ENCODE measurements at regions not wholly inside any gene's neighbourhood (a gene's known extent, or its start where the extent isn't known, plus 50 kb on each side); places are given as distances from the start of the nearest gene placed in this dataset.

- TF ChIP-seq CHD7 (IDR thresholded peaks at IDR 0.05; ENCODE audit: insufficient replicate concordance, low read length) (no peak), BRCA1 (IDR thresholded peaks at IDR 0.05; ENCODE audit: low read depth, low read length) (no peak), CHD2 (IDR thresholded peaks at IDR 0.05; ENCODE audit: low read length) (no peak), CBX8 (IDR thresholded peaks at IDR 0.05; ENCODE audit: borderline replicate concordance, low read depth, low read length) (no peak), MAFK (IDR thresholded peaks at IDR 0.05; ENCODE audit: low read depth, low read length) (no peak)
These were observed 97.0 kb upstream of the MAN1A1 start (continued) for GRCh38 chr6:119446609-119447008.
